ENCODE measurements at regions not wholly inside any gene's neighbourhood (a gene's known extent, or its start where the extent isn't known, plus 50 kb on each side); places are given as distances from the start of the nearest gene placed in this dataset.
"Not testable (repeated sequence)": the region's sequence is repeated elsewhere in the genome, so short reads cannot be mapped to it uniquely, and the experiment has no call there.

DNA sequence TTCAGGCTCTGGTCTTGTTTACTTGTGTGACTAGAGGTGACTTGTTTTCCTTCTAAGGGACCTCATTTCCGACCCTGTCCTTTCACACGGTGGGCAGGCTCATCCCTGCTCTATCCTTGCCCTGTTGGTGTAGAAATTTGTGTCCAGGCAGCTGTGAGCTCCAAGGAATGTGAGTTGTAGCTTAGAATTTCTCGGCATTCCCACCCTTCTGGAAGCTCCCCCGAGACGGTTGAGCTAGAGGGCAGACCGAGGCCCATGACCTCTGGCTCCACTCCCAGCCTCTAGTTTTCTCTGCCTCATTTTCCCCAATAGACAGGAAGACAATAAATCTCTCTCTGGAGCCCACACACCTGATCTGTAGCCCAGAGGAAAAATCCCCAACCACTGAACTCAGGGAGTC lies 100.9 kb downstream of the NAV1 start:
- no peak for DNase-seq

DNA sequence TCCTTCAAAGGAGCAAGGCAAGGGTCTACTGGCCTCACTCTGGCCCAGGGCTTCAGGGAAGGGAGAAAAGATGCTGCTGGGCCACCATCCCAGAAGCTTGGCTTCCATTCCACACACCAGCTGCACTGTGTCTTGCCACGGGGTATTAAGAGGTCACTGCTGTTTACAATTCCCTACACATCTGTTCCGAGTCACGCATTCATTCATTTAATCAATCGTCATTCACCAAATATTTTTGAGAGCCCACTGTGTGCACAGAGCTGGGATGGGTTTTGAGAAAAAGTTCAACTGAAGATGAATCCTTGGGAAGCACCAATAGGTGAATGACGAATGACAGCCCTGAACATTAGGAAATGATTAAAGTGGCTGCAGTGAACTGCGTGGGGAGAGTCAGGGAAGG lies 101.7 kb downstream of the NAV1 start:
- no peak for DNase-seq

DNA sequence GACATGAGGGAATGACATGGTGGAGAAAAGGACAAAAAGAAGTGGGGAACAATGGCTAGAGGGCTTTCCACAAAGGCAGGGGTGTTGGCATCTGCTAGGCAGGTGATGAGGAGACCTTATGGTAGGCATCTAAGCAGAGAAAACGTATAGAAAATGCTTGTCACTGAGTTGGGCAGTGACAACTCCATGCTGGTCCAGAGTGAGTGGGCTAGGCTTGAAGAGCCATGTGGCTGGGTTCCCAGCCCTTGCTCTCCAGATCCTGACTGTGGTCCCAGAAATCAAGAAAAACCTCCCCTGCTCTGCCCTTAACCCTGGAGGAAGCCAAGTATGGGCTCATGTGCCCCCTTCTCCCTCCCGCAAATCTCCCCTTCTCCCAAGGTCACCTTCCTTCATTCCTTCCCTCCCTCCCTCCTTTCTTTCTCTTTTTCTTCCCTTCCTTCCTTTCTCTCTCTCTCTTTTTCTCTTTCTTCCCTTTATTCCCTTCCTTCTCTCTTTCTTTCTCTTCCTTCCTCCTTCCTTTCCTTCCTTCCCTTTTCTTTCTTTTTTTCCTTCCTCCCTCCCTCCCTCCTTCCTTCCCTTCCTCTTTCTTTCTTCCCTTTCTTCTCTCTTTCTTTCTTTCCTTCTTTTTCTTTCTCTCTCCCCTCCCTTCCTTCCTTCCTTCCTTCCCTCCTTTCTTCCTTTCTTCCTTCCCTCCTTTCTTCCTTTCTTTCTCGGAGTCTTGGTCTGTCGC lies 102.8 kb downstream of the NAV1 start:
- DNase-seq: no peak

DNA sequence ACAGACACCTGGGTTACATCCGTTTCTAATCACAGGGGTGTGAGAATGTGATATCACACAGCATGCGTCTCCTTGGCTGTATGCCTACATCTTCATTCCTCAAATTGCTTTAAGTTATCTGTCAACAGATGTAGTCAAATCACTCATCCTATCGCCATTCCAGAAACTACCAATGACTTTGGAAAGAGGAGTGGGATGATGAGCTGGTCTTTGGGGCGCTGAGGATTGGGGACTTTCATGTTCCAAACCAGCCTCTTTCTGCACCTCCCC lies 104.8 kb downstream of the NAV1 start:
- DNase-seq: no peak

DNA sequence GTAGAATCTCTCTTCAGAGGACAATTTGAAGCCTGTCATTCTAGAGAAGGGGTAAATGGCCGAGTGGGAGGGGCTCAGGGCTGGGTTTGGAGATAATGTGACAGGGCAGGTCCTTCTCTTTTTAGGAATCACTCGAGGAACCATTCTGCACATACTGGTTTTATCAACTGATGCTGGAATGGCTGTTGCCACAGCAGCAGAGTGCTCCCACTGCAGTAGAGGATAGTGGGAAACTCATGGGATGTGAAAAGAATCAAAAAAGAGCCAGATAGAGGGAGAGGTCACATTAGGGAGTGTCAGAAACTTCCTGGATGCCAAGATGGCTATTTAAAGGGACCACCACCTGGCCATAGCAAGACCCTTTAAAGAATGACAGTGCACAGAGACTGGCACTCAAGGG lies 105.3 kb downstream of the NAV1 start:
- DNase-seq: no peak

DNA sequence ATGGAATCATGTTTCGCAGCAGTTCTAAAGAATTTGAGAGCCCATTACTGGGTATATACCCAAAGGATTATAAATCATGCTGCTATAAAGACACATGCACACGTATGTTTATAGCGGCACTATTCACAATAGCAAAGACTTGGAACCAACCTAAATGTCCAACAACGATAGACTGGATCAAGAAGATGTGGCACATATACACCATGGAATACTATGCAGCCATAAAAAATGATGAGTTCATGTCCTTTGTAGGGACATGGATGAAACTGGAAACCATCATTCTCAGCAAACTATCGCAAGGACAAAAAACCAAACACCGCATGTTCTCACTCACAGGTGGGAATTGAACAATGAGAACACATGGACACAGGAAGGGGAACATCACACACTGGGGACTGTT lies 106.1 kb downstream of the NAV1 start:
- DNase-seq: not testable (repeated sequence)

DNA sequence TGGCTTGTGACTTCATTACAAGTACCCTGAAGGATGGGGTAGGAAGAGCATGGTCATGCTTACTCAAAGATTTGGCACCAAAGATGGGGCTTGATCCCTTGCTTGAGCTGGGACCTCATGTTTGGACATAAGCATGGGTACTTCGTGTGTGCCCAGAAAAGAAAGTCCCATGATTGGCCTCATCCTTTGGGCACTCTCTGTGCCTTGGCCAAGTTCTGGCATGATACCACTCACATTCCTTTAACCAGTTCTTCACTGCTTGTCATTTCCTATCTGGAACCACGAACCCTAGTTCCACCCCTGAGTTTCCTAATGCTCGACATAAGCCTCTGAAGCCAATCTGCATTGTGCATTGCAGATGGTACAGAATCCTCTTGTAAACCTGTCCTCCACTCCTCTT lies 107.0 kb downstream of the NAV1 start:
- no peak for DNase-seq

DNA sequence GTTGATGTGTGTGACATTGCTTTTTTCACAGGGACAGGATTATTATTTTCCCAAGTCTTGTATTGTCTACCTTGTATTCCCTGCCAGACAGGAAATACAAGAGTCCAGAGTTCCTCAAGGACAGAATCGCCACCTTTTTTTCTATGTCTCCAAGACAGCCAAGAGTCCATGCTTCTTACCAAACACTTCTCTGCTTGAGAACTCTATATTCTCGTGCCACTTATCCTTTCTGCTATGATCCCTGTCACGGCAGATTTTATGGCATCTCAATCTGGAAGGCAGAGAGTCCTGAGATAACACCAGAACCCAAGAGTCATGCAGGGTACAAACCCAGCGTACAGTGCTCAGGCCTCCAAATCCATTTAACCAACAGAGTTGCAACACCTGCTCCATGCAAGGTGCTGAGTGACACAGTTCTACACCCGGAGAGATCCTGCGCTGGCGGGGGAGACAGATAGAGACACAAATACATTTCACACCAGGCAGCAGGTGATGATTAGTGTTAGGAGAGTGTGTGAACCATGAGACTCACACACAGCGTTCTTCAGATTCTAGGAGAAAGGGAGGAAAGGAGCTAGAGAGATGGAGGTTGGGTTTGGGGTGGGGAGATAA lies 107.6 kb downstream of the NAV1 start:
- DNase-seq: no peak

DNA sequence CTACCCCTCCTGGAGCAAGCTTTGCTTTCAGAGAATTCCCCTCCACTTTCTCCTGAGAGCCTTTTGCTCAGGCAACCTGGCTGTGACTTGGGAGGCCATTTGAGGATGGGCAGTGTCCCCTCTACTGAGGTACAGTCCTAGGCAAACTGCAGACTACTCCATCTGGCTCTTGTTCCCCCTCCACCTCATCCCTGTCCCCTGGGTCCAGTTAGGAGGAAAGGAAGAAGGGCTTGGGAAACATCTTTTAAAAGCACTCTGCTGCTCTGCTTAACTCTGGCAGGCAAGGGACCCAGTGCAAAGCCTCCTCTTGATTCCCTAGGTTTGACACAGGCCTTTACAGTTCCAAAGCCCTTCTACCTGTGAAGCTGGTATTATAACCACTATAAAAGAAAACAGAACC lies 108.2 kb downstream of the NAV1 start:
- no peak for DNase-seq

DNA sequence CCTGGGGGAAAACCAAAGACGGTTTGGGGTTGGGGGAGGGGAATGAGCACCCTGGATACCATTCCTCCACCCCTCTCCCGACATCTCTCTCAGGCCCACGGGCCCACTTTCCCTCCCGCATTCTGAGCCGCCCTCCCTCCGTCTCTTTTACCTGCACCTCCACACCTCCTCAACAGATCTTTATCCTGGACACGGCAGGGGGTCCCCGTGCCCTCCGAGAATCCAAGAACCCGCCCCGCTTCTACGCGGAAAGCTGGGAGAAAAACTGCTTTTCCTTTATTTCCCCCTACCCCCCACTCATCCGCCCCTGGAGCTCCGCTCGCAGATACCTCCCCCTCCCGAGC lies 108.8 kb downstream of the NAV1 start:
- no peak for DNase-seq

DNA sequence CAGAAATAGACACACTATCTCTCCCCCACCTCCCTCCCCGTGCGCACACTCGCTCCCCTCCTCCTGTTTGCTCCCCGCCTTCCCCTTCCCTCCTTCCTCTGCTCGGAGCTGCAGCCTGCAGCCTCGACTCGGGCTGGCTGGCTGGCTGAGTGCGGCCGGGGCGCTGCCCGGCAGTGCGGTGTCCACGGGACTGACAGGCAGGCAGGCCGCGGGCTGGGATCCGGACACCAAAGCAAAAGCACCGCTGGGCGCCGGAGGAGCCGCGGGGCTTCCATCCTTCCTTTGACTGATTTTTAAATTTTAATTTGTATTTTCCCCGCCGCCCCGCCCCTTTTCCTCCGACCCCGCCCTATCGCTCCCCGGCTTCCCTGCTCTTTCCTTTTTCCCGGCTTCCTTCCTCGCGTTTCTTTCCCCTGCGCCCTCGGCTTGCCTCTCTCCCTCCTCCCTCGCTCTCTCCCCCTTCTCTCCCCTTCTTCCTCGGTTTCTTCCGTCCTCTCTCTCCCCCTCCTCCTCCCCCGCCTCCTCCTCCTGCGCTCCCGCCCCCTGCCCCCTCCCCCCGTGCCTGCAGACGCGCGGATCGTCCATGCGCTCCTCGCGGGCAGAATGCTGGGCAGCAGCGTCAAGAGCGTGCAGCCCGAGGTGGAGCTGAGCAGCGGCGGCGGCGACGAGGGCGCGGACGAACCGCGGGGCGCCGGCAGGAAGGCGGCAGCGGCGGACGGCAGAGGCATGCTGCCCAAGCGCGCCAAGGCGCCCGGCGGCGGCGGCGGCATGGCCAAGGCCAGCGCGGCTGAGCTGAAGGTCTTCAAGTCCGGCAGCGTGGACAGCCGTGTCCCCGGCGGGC lies 109.4 kb downstream of the NAV1 start:
- DNase-seq: no peak

DNA sequence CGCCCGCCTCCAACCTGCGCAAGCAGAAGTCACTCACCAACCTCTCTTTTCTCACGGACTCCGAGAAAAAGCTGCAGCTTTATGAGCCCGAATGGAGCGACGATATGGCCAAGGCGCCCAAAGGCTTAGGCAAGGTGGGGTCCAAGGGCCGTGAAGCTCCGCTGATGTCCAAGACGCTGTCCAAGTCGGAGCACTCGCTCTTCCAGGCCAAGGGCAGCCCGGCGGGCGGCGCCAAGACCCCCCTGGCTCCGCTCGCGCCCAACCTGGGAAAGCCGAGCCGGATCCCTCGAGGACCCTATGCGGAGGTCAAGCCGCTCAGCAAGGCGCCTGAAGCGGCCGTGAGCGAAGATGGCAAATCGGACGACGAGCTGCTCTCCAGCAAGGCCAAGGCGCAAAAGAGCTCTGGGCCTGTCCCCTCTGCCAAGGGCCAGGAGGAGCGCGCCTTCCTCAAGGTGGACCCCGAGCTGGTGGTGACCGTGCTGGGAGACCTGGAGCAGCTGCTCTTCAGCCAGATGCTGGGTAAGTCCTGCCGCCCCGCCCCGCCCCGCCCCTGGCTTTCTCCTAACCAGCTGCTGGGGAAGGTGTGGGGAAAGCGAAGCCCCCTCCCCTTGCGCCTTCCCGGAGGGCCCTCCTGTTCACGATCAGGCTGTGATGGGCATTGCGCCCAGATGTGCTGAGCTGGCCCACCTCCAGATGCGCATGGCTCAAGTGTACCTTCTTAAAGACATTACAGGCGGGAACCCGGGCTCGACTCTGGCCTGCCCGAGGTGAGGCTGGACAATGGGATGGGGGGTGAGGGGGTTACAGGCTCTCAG lies 110.2 kb downstream of the NAV1 start:
- DNase-seq: no peak

DNA sequence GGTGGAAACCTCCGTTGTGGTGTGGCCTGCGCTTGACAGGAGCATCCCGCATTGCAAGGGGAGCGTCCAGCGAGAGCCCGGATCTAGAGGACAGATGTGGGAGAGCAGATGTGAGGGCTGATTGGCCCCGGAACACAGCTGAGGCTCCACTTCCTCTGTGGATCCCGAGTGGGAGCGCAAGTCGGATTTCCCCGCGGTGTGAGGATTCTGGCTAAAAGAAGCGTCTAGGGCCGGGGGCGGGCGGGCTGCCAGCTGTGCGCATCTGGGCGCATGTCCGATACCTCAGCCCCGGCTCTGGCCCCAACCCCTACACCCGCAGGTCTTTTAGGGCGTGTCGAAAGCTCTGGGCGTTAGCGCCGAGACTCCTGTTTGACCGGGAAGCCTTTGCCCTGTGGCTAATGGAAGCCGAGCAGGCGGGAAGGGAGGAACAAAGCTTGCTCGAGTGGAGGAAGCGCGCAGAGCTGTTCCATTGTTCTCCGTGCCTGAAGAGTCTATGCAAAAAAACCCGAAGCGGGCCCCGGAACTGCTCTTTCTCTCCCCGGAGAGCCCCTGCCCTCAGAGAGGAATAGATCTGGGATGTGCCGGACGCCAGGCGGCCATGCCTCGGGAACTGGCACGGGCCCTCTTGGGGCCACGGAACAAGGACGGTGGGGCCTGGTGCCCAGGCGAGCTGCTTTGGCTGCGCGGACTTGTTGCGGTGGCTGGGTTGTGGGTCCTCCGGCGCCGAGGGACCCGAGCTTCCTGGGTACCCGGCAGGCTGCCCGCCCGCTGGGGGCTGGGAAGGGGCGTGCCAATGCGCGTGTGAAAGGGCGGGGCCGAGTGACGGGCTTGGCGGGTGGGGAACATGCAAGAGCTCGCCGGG lies 111.1 kb downstream of the NAV1 start:
- no peak for DNase-seq

DNA sequence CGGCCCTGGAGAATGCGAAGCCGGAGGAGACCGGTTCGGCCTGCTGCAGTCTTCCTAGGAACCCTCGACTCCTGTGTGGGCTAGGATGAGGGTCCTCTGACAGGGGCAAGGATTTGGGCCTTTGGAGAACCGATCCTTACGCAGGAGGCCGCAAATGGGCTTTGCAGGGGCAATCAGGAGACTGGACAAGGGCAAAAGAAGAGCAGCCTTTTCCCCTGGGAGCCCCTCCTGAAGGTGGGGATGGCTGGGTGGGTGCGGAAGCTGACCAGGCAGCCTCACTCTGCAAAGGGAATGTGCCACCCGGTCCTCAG lies 111.7 kb downstream of the NAV1 start:
- no peak for DNase-seq

DNA sequence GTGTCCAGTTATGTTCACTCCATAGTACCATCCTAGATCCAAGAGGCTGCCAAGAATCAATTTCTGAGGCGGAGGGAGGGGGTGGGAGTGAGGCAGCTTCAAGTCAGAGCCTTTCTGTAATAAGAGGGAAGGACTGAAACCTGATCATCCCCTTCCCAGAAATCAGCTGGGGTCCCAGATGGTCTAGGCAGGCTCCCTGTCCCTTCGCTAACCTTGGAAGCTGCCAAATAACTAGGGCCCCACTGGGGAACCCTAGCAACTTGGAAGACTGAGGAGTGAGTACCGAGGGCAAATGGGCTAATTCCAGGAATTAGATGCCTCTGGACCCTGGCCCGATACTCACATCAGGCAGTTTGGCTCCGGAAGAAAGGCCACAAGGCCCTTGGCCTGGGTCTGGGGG lies 113.3 kb downstream of the NAV1 start:
- DNase-seq: no peak

DNA sequence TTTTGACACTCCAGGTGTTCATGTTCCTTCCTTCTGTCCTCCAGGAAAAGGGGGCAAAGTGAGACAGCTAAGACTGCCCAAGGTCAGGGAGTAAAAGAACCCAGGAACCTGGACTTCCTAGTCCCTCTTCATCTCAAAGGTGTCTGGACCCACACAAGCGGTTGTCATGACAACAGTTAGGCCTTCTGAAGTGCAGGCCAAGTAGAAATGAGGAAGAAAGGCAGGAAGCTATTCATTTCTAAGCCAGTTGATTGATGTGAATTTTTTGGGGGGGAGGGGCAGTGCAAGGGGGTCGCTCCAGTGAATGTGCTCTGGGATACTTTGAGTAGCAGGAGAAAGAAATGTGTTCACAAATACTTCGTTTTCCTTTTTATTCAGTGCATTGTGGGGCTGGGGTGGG lies 114.3 kb downstream of the NAV1 start:
- DNase-seq: no peak

DNA sequence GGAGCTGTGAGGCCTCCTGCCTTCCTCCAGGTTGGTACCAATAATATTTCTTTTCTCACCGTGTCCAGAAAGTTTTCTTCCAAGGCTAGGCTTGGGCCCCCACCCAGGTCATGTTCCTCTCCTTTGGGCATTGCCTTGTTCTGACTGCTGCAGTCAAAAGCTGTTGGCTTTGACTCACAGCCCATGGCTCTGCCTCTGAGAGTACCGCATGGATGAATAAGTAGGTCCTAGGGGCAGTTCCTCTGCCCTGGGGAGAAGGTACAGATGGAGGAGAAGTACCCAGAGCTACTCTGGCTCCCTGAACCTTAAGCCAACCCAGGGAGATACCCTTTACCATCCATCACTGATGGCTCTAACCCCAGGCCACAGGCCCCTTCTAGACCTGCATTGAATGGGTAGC lies 115.0 kb downstream of the NAV1 start:
- no peak for DNase-seq

DNA sequence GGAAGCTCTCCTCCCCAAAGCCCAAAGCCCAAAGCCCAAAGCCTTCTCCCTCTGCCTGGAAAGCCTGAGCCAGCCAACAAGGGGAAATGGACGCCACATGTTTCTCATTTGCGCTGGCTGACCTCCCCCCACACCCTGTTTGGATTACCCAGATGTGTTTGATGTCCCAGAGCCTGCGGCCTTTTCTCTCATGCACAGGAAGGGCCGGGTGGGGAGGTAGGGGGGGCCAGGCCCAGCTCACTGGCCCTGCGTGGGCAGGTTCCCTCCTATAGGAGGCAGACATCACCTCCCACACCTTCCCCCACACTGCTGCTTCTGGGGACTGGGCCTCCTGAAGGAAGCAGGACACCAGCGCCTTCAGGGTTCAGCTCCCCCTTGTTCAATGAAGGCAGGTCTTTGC lies 116.3 kb downstream of the NAV1 start:
- no peak for DNase-seq

DNA sequence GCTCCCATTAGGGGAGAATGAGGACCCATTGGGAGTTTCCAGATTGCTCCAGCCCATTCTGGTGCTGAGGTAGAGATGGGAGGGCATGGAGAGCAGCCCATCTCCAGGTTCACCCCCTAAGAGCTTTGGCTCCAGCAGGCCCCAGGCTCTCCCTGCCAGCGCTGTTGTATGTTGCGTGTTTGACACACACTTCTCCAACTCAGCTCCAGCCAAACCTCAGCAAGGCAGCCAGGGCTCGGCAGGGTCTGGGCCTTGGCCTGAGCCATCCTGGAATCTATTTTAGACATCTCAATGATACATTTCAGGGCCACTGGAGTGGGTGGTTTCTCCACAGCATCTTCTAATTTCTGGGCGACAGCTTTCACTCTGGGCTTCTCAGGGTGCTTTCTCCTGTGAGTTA lies 117.0 kb downstream of the NAV1 start:
- no peak for DNase-seq

DNA sequence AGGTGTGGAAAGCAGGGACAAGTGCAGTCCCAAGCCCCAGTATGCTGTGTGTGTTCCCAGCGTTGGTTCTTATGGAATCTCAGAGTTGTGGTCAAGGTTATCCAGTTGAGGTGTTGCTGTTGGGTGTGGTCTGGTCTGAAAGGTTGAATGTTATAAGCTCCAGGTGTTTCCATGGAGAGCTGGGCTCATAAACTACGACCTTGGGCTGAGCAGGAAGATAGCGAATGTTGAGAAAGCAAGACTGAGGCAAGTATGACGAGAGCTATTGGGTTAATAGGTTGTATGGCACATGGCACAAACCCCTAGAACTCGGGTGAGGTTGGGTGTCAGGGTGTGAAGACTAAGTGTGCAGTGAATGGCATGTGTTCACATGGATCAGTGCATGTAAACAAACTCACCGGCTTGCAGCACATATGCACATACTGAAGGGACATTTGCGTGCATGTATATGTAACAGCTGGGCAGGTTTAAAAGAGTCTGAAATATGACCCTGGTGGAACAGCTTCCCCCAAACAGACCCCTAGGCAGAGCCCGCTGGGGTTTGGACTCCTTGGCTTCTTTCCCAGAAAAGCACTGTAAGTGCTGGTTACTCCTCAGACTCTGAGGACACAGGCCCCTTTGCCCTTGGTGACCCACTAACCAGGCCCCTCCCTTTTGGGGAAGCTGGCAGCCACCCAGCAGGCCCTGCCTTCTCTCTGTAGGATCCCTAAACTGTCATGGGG lies 117.5 kb downstream of the NAV1 start:
- DNase-seq: no peak

DNA sequence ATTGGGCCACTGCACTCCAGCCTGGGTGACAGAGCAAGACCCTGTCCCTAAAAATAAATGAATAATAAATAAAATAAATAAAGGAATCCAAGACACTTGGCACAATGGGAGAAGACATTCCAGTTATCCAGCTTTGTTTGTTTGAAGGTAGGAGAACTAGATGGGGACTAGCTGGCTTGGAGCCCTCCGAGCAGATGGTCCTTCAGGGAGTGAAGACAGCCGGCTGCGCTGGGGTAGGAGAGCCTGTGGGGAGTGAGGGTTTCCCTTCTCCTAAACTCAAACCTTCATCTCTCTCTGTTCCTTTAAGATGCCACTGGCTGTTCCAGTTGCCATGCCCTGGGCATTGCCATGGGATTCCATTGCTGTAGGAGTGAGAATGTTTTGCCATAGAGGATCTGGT lies 120.6 kb downstream of the NAV1 start:
- no peak for DNase-seq

All from CD4-positive, alpha-beta T cell treated with Interleukin-17A for 4 hours (primary cell).